PC-3 (cell line): ENCODE measurements at regions not wholly inside any gene's neighbourhood (a gene's known extent, or its start where the extent isn't known, plus 50 kb on each side); places are given as distances from the start of the nearest gene placed in this dataset.

Source experiments
- CTCF ChIP-seq: fragments of 300-600 bp; sonication (generic); conservative IDR thresholded peaks from 2 replicates; pipeline ENCODE4 v1.5.1; 2017; ENCODE audit warnings: antibody characterized with exemption, low read depth, mild to moderate bottlenecking, low read length
- EZH2 ChIP-seq: fragments of 300-600 bp; sonication (generic); IDR thresholded peaks from one replicate; pipeline ENCODE4 v1.6.1; 2017; ENCODE audit warnings: antibody characterized with exemption, mild to moderate bottlenecking, low read length; ENCODE audit not compliant: unreplicated experiment
- EZH2phosphoT487 ChIP-seq: fragments of 300-600 bp; sonication (generic); IDR thresholded peaks from 2 replicates; pipeline ENCODE4 v1.6.1; 2018; ENCODE audit warnings: mild to moderate bottlenecking, antibody characterized with exemption, low read length, borderline replicate concordance

GRCh38 chr2:189336276-189336975 lies 104.8 kb upstream of the WDR75 start:
- no peak for TF ChIP-seq CTCF
- no peak for TF ChIP-seq EZH2
- no peak for TF ChIP-seq EZH2phosphoT487
